Panc1 (cell line): ENCODE measurements at regions not wholly inside any gene's neighbourhood (a gene's known extent, or its start where the extent isn't known, plus 50 kb on each side); places are given as distances from the start of the nearest gene placed in this dataset.

Experiments used
- ATAC-seq: fragments of 200-7000 bp; cut with Tn5 transposase; 2 replicates; pipeline ENCODE4 v1.9.1; 2020; ENCODE audit warnings: mild to moderate bottlenecking, moderate library complexity
- BruUV-seq: library from RNA; stranded (reverse); fragments of 400-500 nt; replicated peaks from 2 replicates; lab custom pipeline; 2021; lab: Mats Ljungman, UMichigan
- CTCF ChIA-PET: fragments of 300-600 bp; sonication (Branson Sonifier 250); formaldehyde crosslinking; loops from one replicate; lab custom pipeline; 2022; ENCODE audit warnings: antibody characterized with exemption; lab: Charles Lee
- POLR2A ChIA-PET: fragments of 300-600 bp; sonication (Branson Sonifier 250); formaldehyde crosslinking; loops from one replicate; lab custom pipeline; 2022; ENCODE audit warnings: antibody characterized with exemption; lab: Charles Lee
- DNase-seq: peaks from one replicate; pipeline ENCODE4 v3.0.0-alpha.2; 2010; ENCODE audit warnings: low read depth, low spot score
- H3K27ac ChIP-seq: 2 replicates; pipeline ENCODE4 v1.5.1; 2011; ENCODE audit warnings: mild to moderate bottlenecking, low read length, inconsistent platforms
- H3K27me3 ChIP-seq: fragments of 200-500 bp; sonication (Bioruptor generic); 2 replicates; pipeline ENCODE4 v1.6.0; 2014; ENCODE audit warnings: low read length, inconsistent platforms; ENCODE audit not compliant: control insufficient read depth, insufficient read depth
- H3K36me3 ChIP-seq: fragments of 200-500 bp; sonication (Bioruptor generic); 2 replicates; pipeline ENCODE4 v1.5.1; 2014; ENCODE audit warnings: inconsistent platforms, mild to moderate bottlenecking, low read length, moderate library complexity; ENCODE audit not compliant: control insufficient read depth, insufficient read depth
- H3K4me1 ChIP-seq: 2 replicates; pipeline ENCODE4 v1.5.1; 2011; ENCODE audit warnings: inconsistent platforms, mild to moderate bottlenecking, low read length, moderate library complexity; ENCODE audit not compliant: control insufficient read depth, insufficient read depth
- H3K4me3 ChIP-seq, 2 experiments: 2 replicates each; pipeline ENCODE4 v1.5.1; 2011 to 2012; ENCODE audit warnings: low read depth in 2 of 2, low read length in 2 of 2, mild to moderate bottlenecking in 2 of 2, inconsistent platforms in 1 of 2, moderate library complexity in 1 of 2
- H3K9me3 ChIP-seq: fragments of 200-500 bp; sonication (Bioruptor generic); 2 replicates; pipeline ENCODE4 v1.5.1; 2014; ENCODE audit warnings: low read depth, mild to moderate bottlenecking, inconsistent platforms, low read length, moderate library complexity; ENCODE audit not compliant: control insufficient read depth, insufficient read depth
- CTCF ChIP-seq: fragments of 450-650 bp; IDR thresholded peaks from 2 replicates; pipeline ENCODE4 v1.5.1; 2017; ENCODE audit warnings: mild to moderate bottlenecking
- POLR2AphosphoS5 ChIP-seq: IDR thresholded peaks from 2 replicates; pipeline ENCODE4 v1.6.1; 2012; ENCODE audit warnings: mild to moderate bottlenecking, low read depth, low read length, moderate library complexity
- REST ChIP-seq, 2 experiments: IDR thresholded peaks; 2 replicates each; pipeline ENCODE4 v1.6.1; 2011 to 2012; ENCODE audit warnings: low read depth in 2 of 2, control low read depth in 1 of 2, low read length in 1 of 2, mild to moderate bottlenecking in 1 of 2, moderate library complexity in 1 of 2; ENCODE audit not compliant: insufficient read depth in 1 of 2
- SIN3A ChIP-seq: IDR thresholded peaks from 2 replicates; pipeline ENCODE4 v1.6.1; 2012; ENCODE audit warnings: low read depth, mild to moderate bottlenecking, low read length, moderate library complexity, borderline replicate concordance; ENCODE audit not compliant: insufficient read depth
- TCF7L2 ChIP-seq: IDR thresholded peaks from 2 replicates; pipeline ENCODE4 v1.6.1; 2011; ENCODE audit warnings: mild to moderate bottlenecking, low read depth, low read length, inconsistent platforms
- in situ Hi-C: cut with HindIII; loops from 2 replicates; pipeline ENCODE4 v1.10.0; 2016; ENCODE audit warnings: low sequenced_read_pairs, low pct_unique_long_range_greater_than_20kb
- intact Hi-C: fragments of 100-400 bp; cut with micrococcal nuclease; formaldehyde crosslinking; loops from one replicate; pipeline ENCODE4 v1.10.0; 2022; ENCODE audit not compliant: unreplicated experiment

- BruUV-seq = no TSS peak
- intact Hi-C loops (no loop called here), in situ Hi-C loops (no loop called here)
- DNase-seq = no peak
- POLR2A ChIA-PET = no interaction called here
- Histone ChIP-seq H3K4me3 (no peak overlapping the region), H3K27me3 (no peaks in the 10 kb centered on the region), H3K4me1 (no peaks in the 10 kb centered on the region), H3K36me3 (no peaks in the 10 kb centered on the region), H3K9me3 (no peaks in the 10 kb centered on the region), H3K27ac (no peak overlapping the region)
- ATAC-seq = no peak
- CTCF ChIA-PET = no interaction called here
- TF ChIP-seq REST (IDR thresholded peaks at IDR 0.05; ENCODE audit: insufficient read depth in 1 of 2, low read depth in 2 of 2, low read length in 1 of 2) (no peak), SIN3A (no peak), CTCF (no peak), POLR2AphosphoS5 (no peak), TCF7L2 (no peak)
Measured at GRCh38 chr5:25095261-25095660, 450.5 kb upstream of the CDH10 start.

GRCh38 chr5:25094219-25094618 is 449.4 kb upstream of the CDH10 start:
- intact Hi-C loops (no loop called here), in situ Hi-C loops (no loop called here)
- ChIA-PET POLR2A (no interaction called here), CTCF (no interaction called here)
- BruUV-seq = no TSS peak
- TF ChIP-seq SIN3A (no peak), TCF7L2 (no peak), REST (IDR thresholded peaks at IDR 0.05; ENCODE audit: insufficient read depth in 1 of 2, low read depth in 2 of 2, low read length in 1 of 2) (no peak), CTCF (no peak), POLR2AphosphoS5 (no peak)
- DNase-seq (no peak), ATAC-seq (no peak)
- Histone ChIP-seq H3K4me1 (no peaks in the 10 kb centered on the region), H3K27ac (no peak overlapping the region), H3K36me3 (no peaks in the 10 kb centered on the region), H3K9me3 (no peaks in the 10 kb centered on the region), H3K27me3 (no peaks in the 10 kb centered on the region), H3K4me3 (no peak overlapping the region)
